H1 (cell line): ENCODE measurements at regions not wholly inside any gene's neighbourhood (a gene's known extent, or its start where the extent isn't known, plus 50 kb on each side); places are given as distances from the start of the nearest gene placed in this dataset.

Source experiments
- CTCF ChIA-PET: fragments of 300-600 bp; sonication (Branson Sonifier 250); formaldehyde crosslinking; loops from one replicate; lab custom pipeline; 2021; ENCODE audit not compliant: partially characterized antibody; lab: Charles Lee
- POLR2A ChIA-PET: fragments of 300-600 bp; sonication (Branson Sonifier 250); formaldehyde crosslinking; loops from one replicate; lab custom pipeline; 2021; ENCODE audit warnings: inconsistent platforms; ENCODE audit not compliant: partially characterized antibody; lab: Charles Lee
- DNase-seq, 2 experiments: peaks; one replicate each; pipeline versions ENCODE4 v3.0.0 to v3.0.0-alpha.2; 2010 to 2022; ENCODE audit warnings: low spot score in 2 of 2, low read depth in 1 of 2, mixed read lengths in 1 of 2
- FAIRE-seq: peaks from 2 replicates; lab custom pipeline; 2011; peaks lifted over from hg19 to GRCh38; lab: Jason Lieb, UNC
- H2AFZ ChIP-seq: 2 replicates; pipeline ENCODE4 v1.8.1; 2012; ENCODE audit warnings: low read length, inconsistent platforms
- H2AK5ac ChIP-seq: 2 replicates; pipeline ENCODE4 v1.6.1; 2013; ENCODE audit warnings: low read depth, low read length
- H2BK120ac ChIP-seq: replicated peaks from 2 replicates; pipeline ENCODE3; 2013; ENCODE audit warnings: low read depth, low read length, inconsistent platforms
- H2BK12ac ChIP-seq: 2 replicates; pipeline ENCODE4 v1.6.1; 2013; ENCODE audit warnings: low read depth, low read length
- H2BK15ac ChIP-seq: 2 replicates; pipeline ENCODE4 v1.6.1; 2013; ENCODE audit warnings: low read length
- H2BK20ac ChIP-seq: 2 replicates; pipeline ENCODE4 v1.6.1; 2013; ENCODE audit warnings: low read length
- H2BK5ac ChIP-seq: 2 replicates; pipeline ENCODE4 v1.6.1; 2013; ENCODE audit warnings: low read depth, low read length
- H3K14ac ChIP-seq: 2 replicates; pipeline ENCODE4 v1.6.1; 2013; ENCODE audit warnings: inconsistent platforms; ENCODE audit not compliant: insufficient read length
- H3K18ac ChIP-seq: 2 replicates; pipeline ENCODE4 v1.6.1; 2013; ENCODE audit warnings: low read length; ENCODE audit errors: extremely low read depth
- H3K23ac ChIP-seq: 2 replicates; pipeline ENCODE4 v1.6.1; 2013; ENCODE audit warnings: inconsistent platforms; ENCODE audit not compliant: insufficient read length
- H3K23me2 ChIP-seq: 2 replicates; pipeline ENCODE4 v1.6.1; 2013; ENCODE audit warnings: low read depth, low read length
- H3K27ac ChIP-seq: 2 replicates; pipeline ENCODE4 v1.6.1; 2011; ENCODE audit warnings: low read depth, low read length, inconsistent platforms
- H3K27me3 ChIP-seq, 4 experiments: replicated peaks in 1 of 4; 1 replicate in 1 of 4; 2 replicates in 3 of 4; pipeline versions ENCODE4 v1.6.1 to v1.8.1; 2011 to 2013; ENCODE audit warnings: low read length in 3 of 4, mild to moderate bottlenecking in 3 of 4, inconsistent platforms in 2 of 4, mixed read lengths in 2 of 4, moderate library complexity in 1 of 4; ENCODE audit not compliant: control insufficient read depth in 3 of 4, insufficient read depth in 3 of 4; ENCODE audit errors: extremely low read depth in 1 of 4
- H3K36me3 ChIP-seq, 4 experiments: 2 replicates each; pipeline versions ENCODE4 v1.6.1 to v1.8.1; 2011 to 2013; ENCODE audit warnings: mild to moderate bottlenecking in 4 of 4, low read length in 3 of 4, moderate library complexity in 2 of 4, control low read depth in 1 of 4, inconsistent platforms in 1 of 4; ENCODE audit not compliant: insufficient read depth in 4 of 4, control insufficient read depth in 2 of 4
- H3K4ac ChIP-seq: replicated peaks from 2 replicates; pipeline ENCODE3; 2013; ENCODE audit warnings: low read length, low read depth, mixed read lengths, inconsistent platforms; ENCODE audit not compliant: insufficient read length
- H3K4me1 ChIP-seq, 4 experiments: replicated peaks in 1 of 4; 1 replicate in 1 of 4; 2 replicates in 3 of 4; pipeline versions ENCODE4 v1.6.1 to v1.8.1; 2011 to 2013; ENCODE audit warnings: low read length in 3 of 4, inconsistent platforms in 2 of 4, mixed read lengths in 1 of 4; ENCODE audit not compliant: insufficient read depth in 4 of 4, control insufficient read depth in 3 of 4
- H3K4me2 ChIP-seq, 2 experiments: 2 replicates each; pipeline versions ENCODE4 v1.6.1 to v1.8.1; 2011 to 2013; ENCODE audit warnings: low read depth in 2 of 2, low read length in 2 of 2, control low read depth in 1 of 2, inconsistent platforms in 1 of 2, mild to moderate bottlenecking in 1 of 2; ENCODE audit not compliant: insufficient read depth in 1 of 2
- H3K4me3 ChIP-seq, 4 experiments: fragments of 200-600, 300-600 bp in 1 of 4; sonication (generic), shearing (Covaris generic), sonication (Bioruptor Twin) in 1 of 4; 2 replicates each; pipeline versions ENCODE4 v1.5.1 to v1.8.1; 2011 to 2016; ENCODE audit warnings: low read length in 4 of 4, low read depth in 3 of 4, control low read depth in 2 of 4, inconsistent platforms in 2 of 4, mild to moderate bottlenecking in 2 of 4, mixed read lengths in 1 of 4, moderate library complexity in 1 of 4; ENCODE audit not compliant: insufficient read depth in 2 of 4; ENCODE audit errors: extremely low read depth in 1 of 4
- H3K56ac ChIP-seq: replicated peaks from 2 replicates; pipeline ENCODE3; 2013; ENCODE audit warnings: low read depth, mild to moderate bottlenecking, mixed read lengths, low read length, inconsistent platforms; ENCODE audit not compliant: insufficient read length
- H3K79me1 ChIP-seq: 2 replicates; pipeline ENCODE4 v1.6.1; 2013; ENCODE audit warnings: low read depth, low read length, control low read depth
- H3K79me2 ChIP-seq, 2 experiments: 2 replicates each; pipeline versions ENCODE4 v1.6.1 to v1.8.1; 2012 to 2013; ENCODE audit warnings: low read length in 2 of 2, mild to moderate bottlenecking in 2 of 2, inconsistent platforms in 1 of 2; ENCODE audit not compliant: insufficient read depth in 2 of 2, control insufficient read depth in 1 of 2
- H3K9ac ChIP-seq, 4 experiments: replicated peaks in 1 of 4; 1 replicate in 1 of 4; 2 replicates in 3 of 4; pipeline versions ENCODE4 v1.6.1 to v1.8.1; 2011 to 2013; ENCODE audit warnings: low read depth in 3 of 4, low read length in 3 of 4, control low read depth in 2 of 4, mild to moderate bottlenecking in 2 of 4, moderate library complexity in 2 of 4, inconsistent platforms in 1 of 4; ENCODE audit errors: extremely low read depth in 1 of 4
- H3K9me3 ChIP-seq, 2 experiments: 2 replicates each; pipeline versions ENCODE4 v1.6.1 to v1.8.1; 2012 to 2013; ENCODE audit warnings: mild to moderate bottlenecking in 2 of 2, moderate library complexity in 2 of 2, control low read depth in 1 of 2, inconsistent platforms in 1 of 2, low read depth in 1 of 2, low read length in 1 of 2, mixed read lengths in 1 of 2; ENCODE audit not compliant: insufficient read depth in 2 of 2
- H4K20me1 ChIP-seq, 2 experiments: replicated peaks in 1 of 2; 2 replicates each; pipeline versions ENCODE3 to v1.8.1; 2011 to 2013; ENCODE audit warnings: inconsistent platforms in 2 of 2, low read length in 2 of 2, mild to moderate bottlenecking in 1 of 2; ENCODE audit not compliant: insufficient read depth in 2 of 2, control insufficient read depth in 1 of 2
- H4K5ac ChIP-seq: 2 replicates; pipeline ENCODE4 v1.6.1; 2013; ENCODE audit warnings: low read length, low read depth, mixed read lengths, inconsistent platforms; ENCODE audit not compliant: insufficient read length
- H4K8ac ChIP-seq: 2 replicates; pipeline ENCODE4 v1.8.0; 2013; ENCODE audit warnings: mild to moderate bottlenecking, moderate library complexity, low read length, inconsistent platforms; ENCODE audit not compliant: insufficient read depth; ENCODE audit errors: extremely low read depth
- H4K91ac ChIP-seq: replicated peaks from 2 replicates; pipeline ENCODE3; 2013; ENCODE audit warnings: low read length, mixed read lengths, inconsistent platforms; ENCODE audit not compliant: insufficient read length
- CBX5 ChIP-seq: fragments of 300-800, 300-1000 bp; sonication (generic); IDR thresholded peaks from 2 replicates; pipeline ENCODE4 v1.7.1; 2016; ENCODE audit warnings: antibody characterized with exemption, low read length, low read depth
- SP1 ChIP-seq: IDR thresholded peaks from 2 replicates; pipeline ENCODE4 v1.6.1; 2011; ENCODE audit warnings: low read depth, low read length

DNA sequence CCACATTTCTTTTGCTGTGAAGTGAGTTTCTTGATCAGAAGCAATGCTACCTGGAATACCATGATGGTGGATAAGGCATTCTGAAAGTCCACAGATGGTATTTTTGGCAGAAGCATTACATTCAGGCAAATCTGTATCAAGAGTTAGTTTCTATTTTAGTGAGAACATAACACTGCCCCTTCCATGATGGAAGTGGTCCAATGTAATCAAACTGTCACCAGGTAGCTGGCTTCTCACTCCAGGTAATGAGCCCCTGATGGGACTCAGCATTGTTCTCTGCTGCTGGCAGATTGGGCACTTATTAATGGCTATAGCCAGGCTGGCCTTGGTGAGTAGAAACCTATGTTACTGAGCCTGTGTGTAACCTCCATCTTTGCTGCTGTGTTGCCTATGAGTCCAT is 80.7 kb downstream of the KCNA5 start:
- H3K14ac ChIP-seq = no peak overlapping the region
- DNase-seq (no peak), FAIRE-seq (no peak)

More for the DNA sequence above, 80.7 kb downstream of the KCNA5 start:
- H4K91ac ChIP-seq = no peak overlapping the region
- H3K23me2 ChIP-seq = no peaks in the 10 kb centered on the region
- no peak overlapping the region for H3K4me2 ChIP-seq
- no peak overlapping the region for H4K5ac ChIP-seq
- CTCF ChIA-PET = no interaction called here
- H3K23ac ChIP-seq = no peak overlapping the region
- no peaks in the 10 kb centered on the region for H3K27me3 ChIP-seq
- H4K20me1 ChIP-seq = no peaks in the 10 kb centered on the region
- no peak overlapping the region for H4K8ac ChIP-seq
- H2BK20ac ChIP-seq = no peak overlapping the region
- H3K27ac ChIP-seq = no peak overlapping the region
- H2BK120ac ChIP-seq = no peak overlapping the region
- H3K4me1 ChIP-seq = no peaks in the 10 kb centered on the region
- no peak overlapping the region for H3K4ac ChIP-seq
- H3K79me2 ChIP-seq = 0 out of 4 replicates have a peak, but pooled peaks cover 0 to 2% of the 10 kb centered on the region in 2 experiments
- H2BK5ac ChIP-seq = no peak overlapping the region
- no peak overlapping the region for H3K18ac ChIP-seq
- H3K79me1 ChIP-seq = no peaks in the 10 kb centered on the region; the same call in 1 of the 2 replicates
- no peak overlapping the region for H3K9ac ChIP-seq
- no peak overlapping the region for H2AFZ ChIP-seq
- POLR2A ChIA-PET = interaction anchor here (0.8 to 1.8 kb wide), 2 partner anchors 9 to 14 kb away, joined by 3 read pairs; no protein-coding TSS in a partner anchor
- peaks cover 0 to 16% (median 0%) of the 10 kb centered on the region in 4 experiments; a peak in 1 of 8 replicates for H3K36me3 ChIP-seq
- H3K9me3 ChIP-seq = no peaks in the 10 kb centered on the region
- H2BK12ac ChIP-seq = no peak overlapping the region
- no peak overlapping the region for H2BK15ac ChIP-seq
- TF ChIP-seq CBX5 (no peak), SP1 (no peak)
- H3K56ac ChIP-seq = no peak overlapping the region
- H3K4me3 ChIP-seq = no peak overlapping the region
- no peak overlapping the region for H2AK5ac ChIP-seq
